ENCODE measurements at regions not wholly inside any gene's neighbourhood (a gene's known extent, or its start where the extent isn't known, plus 50 kb on each side); places are given as distances from the start of the nearest gene placed in this dataset.

GRCh38 chr2:59887366-59887765 is 666.1 kb downstream of the BCL11A start:
- H3K4me3 ChIP-seq (ENCODE audit: low read depth, low read length), result no peak overlapping the region
- no peaks in the 10 kb centered on the region for H3K27me3 ChIP-seq (ENCODE audit: control insufficient read depth, insufficient read depth, low read length)
- no peaks in the 10 kb centered on the region for H3K36me3 ChIP-seq (ENCODE audit: control insufficient read depth, insufficient read depth, low read length)
- no peak for TF ChIP-seq CTCF (IDR thresholded peaks at IDR 0.05; ENCODE audit: insufficient read depth, low read length, poor library complexity, severe bottlenecking)
- no peak for DNase-seq (ENCODE audit: low read depth)

- DNase-seq (ENCODE audit: low read depth), result no peak
- TF ChIP-seq CTCF (IDR thresholded peaks at IDR 0.05; ENCODE audit: insufficient read depth, low read length, poor library complexity, severe bottlenecking), result no peak
- no peaks in the 10 kb centered on the region for H3K27me3 ChIP-seq (ENCODE audit: control insufficient read depth, insufficient read depth, low read length)
- no peak overlapping the region for H3K4me3 ChIP-seq (ENCODE audit: low read depth, low read length)
- H3K36me3 ChIP-seq (ENCODE audit: control insufficient read depth, insufficient read depth, low read length), result no peaks in the 10 kb centered on the region
These were observed 666.7 kb downstream of the BCL11A start for GRCh38 chr2:59886759-59887158.

- Histone ChIP-seq H3K27me3 (ENCODE audit: control insufficient read depth, insufficient read depth, low read length) (no peaks in the 10 kb centered on the region), H3K36me3 (ENCODE audit: control insufficient read depth, insufficient read depth, low read length) (no peaks in the 10 kb centered on the region), H3K4me3 (ENCODE audit: low read depth, low read length) (no peak overlapping the region)
- DNase-seq (ENCODE audit: low read depth), result no peak
- TF ChIP-seq CTCF (IDR thresholded peaks at IDR 0.05; ENCODE audit: insufficient read depth, low read length, poor library complexity, severe bottlenecking), result no peak
These were observed 667.9 kb downstream of the BCL11A start for GRCh38 chr2:59885541-59885940.

GRCh38 chr2:59884166-59884565 is 669.3 kb downstream of the BCL11A start:
- TF ChIP-seq CTCF (IDR thresholded peaks at IDR 0.05; ENCODE audit: insufficient read depth, low read length, poor library complexity, severe bottlenecking), result no peak
- H3K4me3 ChIP-seq (ENCODE audit: low read depth, low read length), result no peak overlapping the region
- no peak for DNase-seq (ENCODE audit: low read depth)
- H3K27me3 ChIP-seq (ENCODE audit: control insufficient read depth, insufficient read depth, low read length), result no peaks in the 10 kb centered on the region
- no peaks in the 10 kb centered on the region for H3K36me3 ChIP-seq (ENCODE audit: control insufficient read depth, insufficient read depth, low read length)

- TF ChIP-seq CTCF (IDR thresholded peaks at IDR 0.05; ENCODE audit: insufficient read depth, low read length, poor library complexity, severe bottlenecking), result no peak
- Histone ChIP-seq H3K4me3 (ENCODE audit: low read depth, low read length) (no peak overlapping the region), H3K36me3 (ENCODE audit: control insufficient read depth, insufficient read depth, low read length) (no peaks in the 10 kb centered on the region), H3K27me3 (ENCODE audit: control insufficient read depth, insufficient read depth, low read length) (no peaks in the 10 kb centered on the region)
- no peak for DNase-seq (ENCODE audit: low read depth)
These were observed 670.6 kb downstream of the BCL11A start for GRCh38 chr2:59882822-59883221.

- Histone ChIP-seq H3K36me3 (ENCODE audit: control insufficient read depth, insufficient read depth, low read length) (no peaks in the 10 kb centered on the region), H3K27me3 (ENCODE audit: control insufficient read depth, insufficient read depth, low read length) (no peaks in the 10 kb centered on the region), H3K4me3 (ENCODE audit: low read depth, low read length) (no peak overlapping the region)
- TF ChIP-seq CTCF (IDR thresholded peaks at IDR 0.05; ENCODE audit: insufficient read depth, low read length, poor library complexity, severe bottlenecking), result no peak
- DNase-seq (ENCODE audit: low read depth), result no peak
These were observed 671.2 kb downstream of the BCL11A start for GRCh38 chr2:59882279-59882678.

Data from kidney epithelial cell (primary cell).